KMS-11 (cell line): ENCODE measurements at regions not wholly inside any gene's neighbourhood (a gene's known extent, or its start where the extent isn't known, plus 50 kb on each side); places are given as distances from the start of the nearest gene placed in this dataset.

ENCODE experiments used
- H2AFZ ChIP-seq: fragments of 200-600 bp; sonication (generic); 2 replicates; pipeline ENCODE4 v1.6.1; 2016; ENCODE audit warnings: antibody characterized with exemption, mixed run types, low read depth
- H3K27ac ChIP-seq: fragments of 200-600 bp; sonication (generic); 2 replicates; pipeline ENCODE4 v1.6.1; 2016; ENCODE audit warnings: mild to moderate bottlenecking, mixed run types
- H3K27me3 ChIP-seq: fragments of 200-600 bp; sonication (generic); 2 replicates; pipeline ENCODE4 v1.6.1; 2017; ENCODE audit warnings: mild to moderate bottlenecking, low read depth, mixed run types, moderate library complexity; ENCODE audit not compliant: insufficient read depth
- H3K36me3 ChIP-seq: fragments of 200-600 bp; sonication (generic); 2 replicates; pipeline ENCODE4 v1.6.1; 2017; ENCODE audit warnings: mild to moderate bottlenecking, mixed run types; ENCODE audit not compliant: insufficient read depth
- H3K4me1 ChIP-seq: fragments of 200-600 bp; sonication (generic); 2 replicates; pipeline ENCODE4 v1.6.1; 2016; ENCODE audit warnings: mild to moderate bottlenecking, low read depth, mixed run types; ENCODE audit not compliant: poor library complexity, severe bottlenecking
- H3K4me2 ChIP-seq: fragments of 200-600 bp; sonication (generic); 2 replicates; pipeline ENCODE4 v1.7.0; 2016; ENCODE audit warnings: mild to moderate bottlenecking, mixed run types
- H3K4me3 ChIP-seq: fragments of 200-600 bp; sonication (generic); IDR thresholded peaks from 2 replicates; pipeline ENCODE4 v1.6.1; 2017; ENCODE audit warnings: low read depth, low read length, mixed read lengths; ENCODE audit not compliant: insufficient read depth
- H3K79me2 ChIP-seq: fragments of 200-600 bp; sonication (generic); 2 replicates; pipeline ENCODE4 v1.6.1; 2016; ENCODE audit warnings: low read depth, mixed run types; ENCODE audit not compliant: insufficient read depth
- H3K9ac ChIP-seq: fragments of 200-600 bp; sonication (generic); 2 replicates; pipeline ENCODE4 v1.6.1; 2016; ENCODE audit warnings: mild to moderate bottlenecking, mixed run types
- H4K20me1 ChIP-seq: fragments of 200-600 bp; sonication (generic); 2 replicates; pipeline ENCODE4 v1.6.1; 2016; ENCODE audit warnings: mild to moderate bottlenecking, mixed run types; ENCODE audit not compliant: insufficient read depth
- TF ChIP-seq, protein P1 (sequence below): fragments of 200-600 bp; sonication (generic); conservative IDR thresholded peaks from 2 replicates; pipeline ENCODE4 v1.6.1; 2017; ENCODE audit warnings: low read depth, mild to moderate bottlenecking, antibody characterized with exemption, low read length, moderate library complexity, mixed read lengths

DNA sequence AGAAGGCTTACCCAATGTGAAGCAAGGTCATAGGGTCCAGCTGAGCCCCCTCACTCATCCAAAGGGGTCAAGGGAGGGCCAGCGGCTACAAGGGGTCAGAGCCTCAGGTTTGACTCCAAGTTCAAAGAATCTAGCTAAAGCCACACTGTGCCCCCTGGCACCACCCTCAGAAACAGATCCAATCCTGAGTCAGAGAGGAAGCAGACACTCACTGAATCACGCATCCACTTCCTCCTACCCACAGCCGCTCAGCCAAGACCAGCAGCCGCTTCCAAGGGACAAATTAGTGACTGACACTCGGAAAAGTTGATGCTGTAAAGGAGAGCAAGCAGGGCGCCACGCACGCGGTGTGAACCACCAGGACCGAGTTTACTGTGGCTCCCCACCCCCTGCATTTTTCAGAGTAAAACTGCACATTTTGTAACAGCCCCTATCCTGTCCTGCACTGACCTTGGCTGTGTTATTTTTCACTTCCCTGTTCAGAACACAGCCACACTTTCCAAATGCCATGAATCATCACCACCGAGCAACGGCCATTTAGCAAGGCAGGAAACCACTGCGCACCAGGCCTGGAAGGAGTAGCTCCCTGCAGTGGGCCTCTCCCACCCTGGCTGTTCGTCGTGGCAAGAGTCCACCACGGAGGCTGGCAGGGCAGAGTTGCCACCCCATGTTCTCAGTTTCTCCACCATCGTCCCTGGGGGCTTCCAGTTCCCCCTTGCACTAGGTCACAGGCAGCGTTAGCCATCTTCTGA lies 147.8 kb downstream of the TOMM20 start:
- Histone ChIP-seq H3K4me1 (peaks cover 6% of the 10 kb centered on the region), H3K27me3 (no peaks in the 10 kb centered on the region), H3K27ac (no peak overlapping the region), H3K4me3 (no peak overlapping the region), H3K36me3 (no peaks in the 10 kb centered on the region), H2AFZ (no peak overlapping the region), H3K9ac (no peak overlapping the region), H3K79me2 (no peaks in the 10 kb centered on the region), H3K4me2 (no peak overlapping the region), H4K20me1 (no peaks in the 10 kb centered on the region)
- TF ChIP-seq, protein P1, sequence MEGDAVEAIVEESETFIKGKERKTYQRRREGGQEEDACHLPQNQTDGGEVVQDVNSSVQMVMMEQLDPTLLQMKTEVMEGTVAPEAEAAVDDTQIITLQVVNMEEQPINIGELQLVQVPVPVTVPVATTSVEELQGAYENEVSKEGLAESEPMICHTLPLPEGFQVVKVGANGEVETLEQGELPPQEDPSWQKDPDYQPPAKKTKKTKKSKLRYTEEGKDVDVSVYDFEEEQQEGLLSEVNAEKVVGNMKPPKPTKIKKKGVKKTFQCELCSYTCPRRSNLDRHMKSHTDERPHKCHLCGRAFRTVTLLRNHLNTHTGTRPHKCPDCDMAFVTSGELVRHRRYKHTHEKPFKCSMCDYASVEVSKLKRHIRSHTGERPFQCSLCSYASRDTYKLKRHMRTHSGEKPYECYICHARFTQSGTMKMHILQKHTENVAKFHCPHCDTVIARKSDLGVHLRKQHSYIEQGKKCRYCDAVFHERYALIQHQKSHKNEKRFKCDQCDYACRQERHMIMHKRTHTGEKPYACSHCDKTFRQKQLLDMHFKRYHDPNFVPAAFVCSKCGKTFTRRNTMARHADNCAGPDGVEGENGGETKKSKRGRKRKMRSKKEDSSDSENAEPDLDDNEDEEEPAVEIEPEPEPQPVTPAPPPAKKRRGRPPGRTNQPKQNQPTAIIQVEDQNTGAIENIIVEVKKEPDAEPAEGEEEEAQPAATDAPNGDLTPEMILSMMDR: no peak

DNA sequence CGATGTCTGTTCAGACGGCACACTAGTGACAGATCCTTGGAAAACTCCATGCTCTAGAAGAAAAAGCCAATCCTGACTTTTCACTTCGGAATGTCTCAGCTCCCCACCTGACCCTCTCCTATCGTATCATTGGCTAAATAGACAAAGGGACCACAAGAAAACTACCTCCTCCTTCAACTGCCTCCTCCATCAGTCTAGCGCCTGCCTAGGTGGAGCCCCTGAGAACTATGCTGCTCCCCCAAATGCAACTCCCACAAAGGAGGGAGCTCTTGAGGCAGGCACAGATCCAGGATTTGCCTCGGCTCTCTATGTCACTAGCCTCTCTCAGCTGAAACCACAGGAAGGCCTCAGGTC lies 148.4 kb downstream of the TOMM20 start:
- H3K4me1 ChIP-seq: peaks cover 6% of the 10 kb centered on the region
- H3K9ac ChIP-seq: no peak overlapping the region
- no peak overlapping the region for H3K4me3 ChIP-seq

DNA sequence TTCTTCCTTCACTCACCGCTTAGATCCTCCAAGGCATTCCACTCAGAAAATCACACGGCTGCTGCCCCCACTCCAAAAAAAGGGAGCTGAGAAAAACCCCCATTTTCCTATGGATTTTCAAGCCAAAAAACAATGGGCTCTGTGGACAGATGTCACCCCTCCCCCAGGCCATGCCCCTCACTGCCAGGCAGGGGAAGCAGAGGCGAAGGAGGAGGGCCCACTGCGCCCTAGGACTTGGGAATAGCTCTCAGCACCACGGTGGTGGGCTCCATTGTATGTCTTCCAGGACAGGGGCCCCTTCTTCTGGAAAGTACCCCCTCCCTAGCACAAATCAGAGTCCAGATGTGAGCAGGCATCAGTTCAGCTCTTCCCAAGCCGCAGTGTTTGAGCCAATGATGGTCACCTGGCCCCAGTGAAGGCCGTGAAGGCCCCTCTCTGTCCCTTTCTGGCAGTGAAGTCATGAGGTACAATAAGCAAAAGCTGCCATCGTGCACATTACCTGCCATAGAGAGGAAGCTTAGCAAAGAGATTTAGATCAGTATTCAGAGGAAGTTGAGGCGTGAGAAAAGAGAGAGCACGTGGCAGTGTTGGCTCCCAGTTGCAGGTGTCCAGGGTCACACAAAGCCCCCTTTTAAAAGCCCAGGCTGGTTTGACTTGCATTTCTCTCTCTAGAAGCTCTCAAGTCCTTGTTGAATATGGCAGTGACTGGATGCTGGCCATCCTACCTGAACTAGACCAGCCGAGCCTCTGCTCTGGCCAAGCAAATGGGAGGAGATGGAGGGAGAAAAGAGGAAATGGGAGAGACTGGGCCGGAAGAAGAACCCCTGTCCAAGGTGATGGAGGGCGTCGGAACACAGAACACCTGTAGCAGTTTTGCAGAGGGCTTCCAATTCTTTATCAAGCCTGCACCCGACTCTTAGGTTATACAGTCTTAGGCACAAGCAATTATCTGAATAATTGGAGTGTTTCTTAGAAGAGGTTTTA lies 149.0 kb downstream of the TOMM20 start:
- no peak overlapping the region for H3K4me2 ChIP-seq
- H3K79me2 ChIP-seq: no peaks in the 10 kb centered on the region
- H3K9ac ChIP-seq: no peak overlapping the region
- no peak overlapping the region for H3K27ac ChIP-seq
- H3K4me1 ChIP-seq: peaks cover 6% of the 10 kb centered on the region
- TF ChIP-seq, protein P1: no peak
- no peak overlapping the region for H3K4me3 ChIP-seq
- no peaks in the 10 kb centered on the region for H3K27me3 ChIP-seq
- no peaks in the 10 kb centered on the region for H3K36me3 ChIP-seq
- H2AFZ ChIP-seq: no peak overlapping the region
- no peaks in the 10 kb centered on the region for H4K20me1 ChIP-seq

More for the DNA sequence above, 148.4 kb downstream of the TOMM20 start:
- Histone ChIP-seq H3K79me2 (no peaks in the 10 kb centered on the region), H3K27ac (no peak overlapping the region), H3K36me3 (no peaks in the 10 kb centered on the region), H4K20me1 (no peaks in the 10 kb centered on the region), H3K4me2 (no peak overlapping the region), H2AFZ (no peak overlapping the region), H3K27me3 (no peaks in the 10 kb centered on the region)
- TF ChIP-seq, protein P1: no peak

DNA sequence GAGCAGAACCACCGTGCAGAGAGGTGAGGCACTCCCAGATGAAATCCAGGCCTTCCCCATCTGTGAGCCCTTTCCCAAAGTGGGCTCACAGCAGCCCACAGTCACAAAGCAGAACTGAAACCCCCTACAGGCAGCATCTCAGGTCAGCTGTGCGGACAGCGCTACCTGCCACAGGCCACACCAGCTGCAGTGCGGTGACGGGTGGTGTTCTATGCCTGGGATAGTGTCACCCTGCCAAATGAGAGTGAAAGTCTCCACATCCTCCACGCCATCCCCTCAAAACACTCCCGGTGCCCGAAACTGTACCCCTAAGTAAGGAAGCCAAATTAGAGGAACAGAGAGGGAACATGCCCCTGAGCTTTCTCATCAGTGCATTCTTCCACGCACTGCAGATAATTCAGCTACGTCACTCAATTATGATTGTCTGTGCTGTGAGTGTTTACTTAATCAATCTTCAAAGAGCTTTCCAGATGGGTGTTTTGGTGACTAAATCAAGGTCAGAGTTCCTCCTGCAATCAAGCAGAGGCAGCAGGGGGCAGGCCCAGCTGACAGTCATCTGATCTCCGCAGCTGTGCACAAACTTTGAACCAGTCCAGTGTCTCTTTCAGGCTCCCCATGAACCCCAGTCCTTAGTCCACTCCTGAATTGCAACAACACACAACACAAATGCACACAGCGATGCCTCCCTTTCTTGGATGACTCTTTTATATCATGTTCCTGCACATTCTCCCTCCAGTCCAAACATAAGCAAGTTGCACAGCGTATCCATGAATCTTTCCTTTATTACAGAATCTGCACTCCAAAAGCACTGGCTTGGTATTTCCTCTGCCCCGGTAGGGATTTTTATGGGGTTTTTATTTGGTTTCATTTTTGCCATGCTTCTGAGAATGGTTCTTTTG lies 150.0 kb downstream of the TOMM20 start:
- Histone ChIP-seq H3K9ac (no peak overlapping the region), H2AFZ (no peak overlapping the region), H3K4me2 (no peak overlapping the region), H3K4me3 (no peak overlapping the region), H4K20me1 (no peaks in the 10 kb centered on the region), H3K79me2 (no peaks in the 10 kb centered on the region), H3K27ac (no peak overlapping the region), H3K27me3 (no peaks in the 10 kb centered on the region), H3K36me3 (no peaks in the 10 kb centered on the region), H3K4me1 (peaks cover 6% of the 10 kb centered on the region)
- TF ChIP-seq, protein P1: no peak
